Activated T-cell treated with anti-CD3 and anti-CD28 coated beads, Interleukin-2, amount 50 U/mL, for 4 hours (primary cell): ENCODE measurements at regions not wholly inside any gene's neighbourhood (a gene's known extent, or its start where the extent isn't known, plus 50 kb on each side); places are given as distances from the start of the nearest gene placed in this dataset.
"Not testable (repeated sequence)": the region's sequence is repeated elsewhere in the genome, so short reads cannot be mapped to it uniquely, and the experiment has no call there.

Experiments used
- ATAC-seq, 2 donors: fragments of 200-7000 bp; cut with Tn5 transposase; one replicate each; pipeline ENCODE4 v1.10.0; 2021
- DNase-seq: peaks from one replicate; pipeline ENCODE4 v3.0.0-alpha.2; 2020
- H3K27me3 Mint-ChIP-seq: one replicate; pipeline ENCODE4 v1.8.0; 2021; ENCODE audit warnings: low read depth, mixed read lengths
- H3K36me3 Mint-ChIP-seq: one replicate; pipeline ENCODE4 v1.8.0; 2022; ENCODE audit warnings: mixed read lengths; ENCODE audit not compliant: insufficient read depth
- H3K4me1 Mint-ChIP-seq: one replicate; pipeline ENCODE4 v1.8.0; 2021; ENCODE audit warnings: low read depth, mixed read lengths
- H3K4me3 Mint-ChIP-seq: one replicate; pipeline ENCODE4 v1.8.0; 2021; ENCODE audit warnings: mild to moderate bottlenecking, moderate library complexity, mixed read lengths
- H3K9me3 Mint-ChIP-seq: one replicate; pipeline ENCODE4 v1.8.0; 2021; ENCODE audit warnings: mixed read lengths

GRCh38 chr14:35927727-35928126 is 101.6 kb downstream of the BRMS1L start:
- Mint-ChIP-seq H3K4me1 (peaks cover 8% of the 10 kb centered on the region), H3K27me3 (no peaks in the 10 kb centered on the region), H3K9me3 (no peaks in the 10 kb centered on the region), H3K4me3 (no peak overlapping the region), H3K36me3 (no peaks in the 10 kb centered on the region)
- ATAC-seq (no peak), DNase-seq (no peak)

- ATAC-seq (no peak), DNase-seq (no peak)
- Mint-ChIP-seq H3K9me3 (no peaks in the 10 kb centered on the region), H3K27me3 (no peaks in the 10 kb centered on the region), H3K4me1 (no peaks in the 10 kb centered on the region), H3K4me3 (no peak overlapping the region), H3K36me3 (no peaks in the 10 kb centered on the region)
Observed at GRCh38 chr14:35925319-35925718, 99.2 kb downstream of the BRMS1L start.

GRCh38 chr14:35922590-35922989 is 96.5 kb downstream of the BRMS1L start:
- ATAC-seq, H3K4me1 Mint-ChIP-seq, H3K9me3 Mint-ChIP-seq, H3K4me3 Mint-ChIP-seq, DNase-seq, H3K27me3 Mint-ChIP-seq, H3K36me3 Mint-ChIP-seq: not testable (repeated sequence)

GRCh38 chr14:35921745-35922144 is 95.6 kb downstream of the BRMS1L start:
- DNase-seq (no peak), ATAC-seq (no peak)
- Mint-ChIP-seq H3K4me1 (no peaks in the 10 kb centered on the region), H3K36me3 (no peaks in the 10 kb centered on the region), H3K27me3 (no peaks in the 10 kb centered on the region), H3K9me3 (peaks cover 7% of the 10 kb centered on the region), H3K4me3 (no peak overlapping the region)
